Cardiac muscle cell (in vitro differentiated cells and primary cell): ENCODE measurements at regions not wholly inside any gene's neighbourhood (a gene's known extent, or its start where the extent isn't known, plus 50 kb on each side); places are given as distances from the start of the nearest gene placed in this dataset.
A peak's percentile ranks its signal among the peaks of the same experiment; 100 is the strongest.

Experiments used
- DNase-seq, 2 donors: peaks; one replicate each; pipeline versions ENCODE4 v3.0.0 to v3.0.0-alpha.2; 2010 to 2017; ENCODE audit warnings: low read depth in 1 of 2, low spot score in 1 of 2
- H3K27ac ChIP-seq: fragments of 200-600 bp; sonication (generic); 2 replicates; pipeline ENCODE4 v1.5.1; 2016
- H3K27me3 ChIP-seq: fragments of 200-600 bp; sonication (generic); 2 replicates; pipeline ENCODE4 v1.6.0; 2016; ENCODE audit warnings: control low read depth
- H3K36me3 ChIP-seq: fragments of 200-600 bp; sonication (generic); 2 replicates; pipeline ENCODE4 v1.5.1; 2016; ENCODE audit warnings: control low read depth
- H3K4me1 ChIP-seq: fragments of 200-600 bp; sonication (generic); 2 replicates; pipeline ENCODE4 v1.8.1; 2017; ENCODE audit warnings: low read depth, mild to moderate bottlenecking, mixed run types
- H3K4me3 ChIP-seq: fragments of 200-600 bp; sonication (generic); 2 replicates; pipeline ENCODE4 v1.5.1; 2016; ENCODE audit warnings: mild to moderate bottlenecking
- H3K9me3 ChIP-seq: fragments of 200-600 bp; sonication (generic); 2 replicates; pipeline ENCODE4 v1.5.1; 2017; ENCODE audit warnings: low read depth, mild to moderate bottlenecking, control low read depth
- CTCF ChIP-seq: IDR thresholded peaks from 2 replicates; pipeline ENCODE4 v1.5.1; 2012; ENCODE audit warnings: low read depth, mild to moderate bottlenecking, low read length

- TF ChIP-seq CTCF: no peak
- no peak overlapping the region for H3K27ac ChIP-seq
- no peak overlapping the region for H3K4me3 ChIP-seq
- no peaks in the 10 kb centered on the region for H3K27me3 ChIP-seq
- no peaks in the 10 kb centered on the region for H3K9me3 ChIP-seq
- H3K36me3 ChIP-seq: no peaks in the 10 kb centered on the region
- H3K4me1 ChIP-seq: no peaks in the 10 kb centered on the region
- DNase-seq: no peak
Measured at GRCh38 chr10:57162231-57162630, 801.2 kb upstream of the ZWINT start.

- TF ChIP-seq CTCF: no peak
- Histone ChIP-seq H3K36me3 (no peaks in the 10 kb centered on the region), H3K27me3 (no peaks in the 10 kb centered on the region), H3K4me3 (no peak overlapping the region), H3K9me3 (no peaks in the 10 kb centered on the region), H3K27ac (no peak overlapping the region), H3K4me1 (no peaks in the 10 kb centered on the region)
- no peak for DNase-seq
Measured at GRCh38 chr10:57161157-57161556, 800.1 kb upstream of the ZWINT start.

- Histone ChIP-seq H3K27me3 (no peaks in the 10 kb centered on the region), H3K9me3 (no peaks in the 10 kb centered on the region), H3K27ac (no peak overlapping the region), H3K4me1 (peaks cover 5% of the 10 kb centered on the region), H3K4me3 (no peak overlapping the region), H3K36me3 (no peaks in the 10 kb centered on the region)
- no peak for DNase-seq
- TF ChIP-seq CTCF: no peak
Measured at GRCh38 chr10:57145548-57145947, 784.5 kb upstream of the ZWINT start.

- peak in 1 of 2 donors; percentile 1 for DNase-seq
- peak overlapping the region; percentile 16 for H3K27ac ChIP-seq
- H3K27me3 ChIP-seq: no peaks in the 10 kb centered on the region
- no peak overlapping the region for H3K4me3 ChIP-seq
- TF ChIP-seq CTCF: no peak
- H3K4me1 ChIP-seq: peaks cover 5% of the 10 kb centered on the region
- H3K36me3 ChIP-seq: no peaks in the 10 kb centered on the region
- no peaks in the 10 kb centered on the region for H3K9me3 ChIP-seq
Measured at GRCh38 chr10:57142925-57143576, 782.0 kb upstream of the ZWINT start.

GRCh38 chr10:57141708-57142107 lies 780.6 kb upstream of the ZWINT start:
- H3K27me3 ChIP-seq: no peaks in the 10 kb centered on the region
- H3K36me3 ChIP-seq: no peaks in the 10 kb centered on the region
- H3K4me1 ChIP-seq: peaks cover 5% of the 10 kb centered on the region
- no peaks in the 10 kb centered on the region for H3K9me3 ChIP-seq
- H3K4me3 ChIP-seq: no peak overlapping the region
- DNase-seq: no peak
- no peak for TF ChIP-seq CTCF
- H3K27ac ChIP-seq: no peak overlapping the region

- DNase-seq: no peak
- no peak for TF ChIP-seq CTCF
- H3K9me3 ChIP-seq: peaks cover 3% of the 10 kb centered on the region
- H3K36me3 ChIP-seq: no peaks in the 10 kb centered on the region
- no peaks in the 10 kb centered on the region for H3K27me3 ChIP-seq
- H3K4me1 ChIP-seq: no peaks in the 10 kb centered on the region
- no peak overlapping the region for H3K4me3 ChIP-seq
- no peak overlapping the region for H3K27ac ChIP-seq
Measured at GRCh38 chr10:57119684-57120083, 758.6 kb upstream of the ZWINT start.
